ENCODE measurements at regions not wholly inside any gene's neighbourhood (a gene's known extent, or its start where the extent isn't known, plus 50 kb on each side); places are given as distances from the start of the nearest gene placed in this dataset.
A peak's percentile ranks its signal among the peaks of the same experiment; 100 is the strongest.

GRCh38 chrX:40167233-40167849 is 69.6 kb upstream of the BCOR start:
- no peaks in the 10 kb centered on the region for H3K9me3 Mint-ChIP-seq (ENCODE audit: unreplicated experiment)
- H3K4me1 Mint-ChIP-seq (ENCODE audit: unreplicated experiment) = peaks cover 6% of the 10 kb centered on the region
- TF ChIP-seq CTCF (IDR thresholded peaks at IDR 0.05; ENCODE audit: unreplicated experiment) = no peak
- H3K4me3 Mint-ChIP-seq (ENCODE audit: unreplicated experiment) = peak overlapping the region; percentile 67
- no peaks in the 10 kb centered on the region for H3K36me3 Mint-ChIP-seq (ENCODE audit: low read depth, unreplicated experiment)
- H3K27ac Mint-ChIP-seq (ENCODE audit: unreplicated experiment) = no peak overlapping the region
- peaks cover 5% of the 10 kb centered on the region for H3K27me3 Mint-ChIP-seq (ENCODE audit: unreplicated experiment)
- DNase-seq (ENCODE audit: low spot score) = no peak

- no peak overlapping the region for H3K4me3 Mint-ChIP-seq (ENCODE audit: unreplicated experiment)
- no peaks in the 10 kb centered on the region for H3K36me3 Mint-ChIP-seq (ENCODE audit: low read depth, unreplicated experiment)
- H3K4me1 Mint-ChIP-seq (ENCODE audit: unreplicated experiment) = peaks cover 6% of the 10 kb centered on the region
- H3K27ac Mint-ChIP-seq (ENCODE audit: unreplicated experiment) = no peak overlapping the region
- no peak for TF ChIP-seq CTCF (IDR thresholded peaks at IDR 0.05; ENCODE audit: unreplicated experiment)
- H3K9me3 Mint-ChIP-seq (ENCODE audit: unreplicated experiment) = no peaks in the 10 kb centered on the region
- DNase-seq (ENCODE audit: low spot score) = no peak
- peaks cover 5% of the 10 kb centered on the region for H3K27me3 Mint-ChIP-seq (ENCODE audit: unreplicated experiment)
Observed at GRCh38 chrX:40166582-40166981, 68.8 kb upstream of the BCOR start.

- no peak for TF ChIP-seq CTCF (IDR thresholded peaks at IDR 0.05; ENCODE audit: unreplicated experiment)
- no peak overlapping the region for H3K27ac Mint-ChIP-seq (ENCODE audit: unreplicated experiment)
Observed at GRCh38 chrX:40165861-40166260, 68.1 kb upstream of the BCOR start.

GRCh38 chrX:40165206-40165605 is 67.4 kb upstream of the BCOR start:
- Mint-ChIP-seq H3K27me3 (ENCODE audit: unreplicated experiment) (peaks cover 5% of the 10 kb centered on the region), H3K36me3 (ENCODE audit: low read depth, unreplicated experiment) (no peaks in the 10 kb centered on the region), H3K9me3 (ENCODE audit: unreplicated experiment) (no peaks in the 10 kb centered on the region), H3K27ac (ENCODE audit: unreplicated experiment) (no peak overlapping the region), H3K4me3 (ENCODE audit: unreplicated experiment) (no peak overlapping the region), H3K4me1 (ENCODE audit: unreplicated experiment) (peaks cover 6% of the 10 kb centered on the region)
- TF ChIP-seq CTCF (IDR thresholded peaks at IDR 0.05; ENCODE audit: unreplicated experiment) = no peak
- no peak for DNase-seq (ENCODE audit: low spot score)

More at GRCh38 chrX:40165861-40166260, 68.1 kb upstream of the BCOR start:
- no peaks in the 10 kb centered on the region for H3K9me3 Mint-ChIP-seq (ENCODE audit: unreplicated experiment)
- peaks cover 6% of the 10 kb centered on the region for H3K4me1 Mint-ChIP-seq (ENCODE audit: unreplicated experiment)
- DNase-seq (ENCODE audit: low spot score) = no peak
- H3K36me3 Mint-ChIP-seq (ENCODE audit: low read depth, unreplicated experiment) = no peaks in the 10 kb centered on the region
- H3K4me3 Mint-ChIP-seq (ENCODE audit: unreplicated experiment) = no peak overlapping the region
- peaks cover 5% of the 10 kb centered on the region for H3K27me3 Mint-ChIP-seq (ENCODE audit: unreplicated experiment)

- Mint-ChIP-seq H3K9me3 (ENCODE audit: unreplicated experiment) (no peaks in the 10 kb centered on the region), H3K4me1 (ENCODE audit: unreplicated experiment) (peaks cover 6% of the 10 kb centered on the region), H3K4me3 (ENCODE audit: unreplicated experiment) (no peak overlapping the region), H3K27ac (ENCODE audit: unreplicated experiment) (no peak overlapping the region), H3K27me3 (ENCODE audit: unreplicated experiment) (peaks cover 5% of the 10 kb centered on the region), H3K36me3 (ENCODE audit: low read depth, unreplicated experiment) (no peaks in the 10 kb centered on the region)
- no peak for DNase-seq (ENCODE audit: low spot score)
- TF ChIP-seq CTCF (IDR thresholded peaks at IDR 0.05; ENCODE audit: unreplicated experiment) = no peak
Observed at GRCh38 chrX:40164751-40165150, 67.0 kb upstream of the BCOR start.

Data from endothelial cell (in vitro differentiated cells).